ENCODE measurements at regions not wholly inside any gene's neighbourhood (a gene's known extent, or its start where the extent isn't known, plus 50 kb on each side); places are given as distances from the start of the nearest gene placed in this dataset.

DNA sequence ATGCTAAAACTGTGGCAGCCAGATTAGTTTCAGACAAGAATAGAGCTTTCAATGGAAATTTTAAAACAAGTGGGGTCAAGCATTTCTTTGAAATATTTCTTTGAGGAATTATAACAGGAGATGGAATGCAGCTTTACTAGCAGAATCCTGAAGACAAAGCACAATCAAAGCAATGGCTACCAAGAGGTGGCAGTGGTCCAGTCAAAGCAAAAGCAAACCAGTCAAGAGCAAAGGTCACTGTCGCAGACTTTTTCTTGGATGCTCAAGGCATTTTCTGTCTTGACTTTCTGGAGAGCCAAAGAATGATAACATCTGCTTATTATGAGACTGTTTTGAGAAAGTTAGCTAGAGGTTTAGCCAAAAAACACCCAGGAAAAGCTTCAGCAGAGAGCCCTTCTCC lies 351.2 kb upstream of the DLGAP1 start:
- TF ChIP-seq, protein P1, sequence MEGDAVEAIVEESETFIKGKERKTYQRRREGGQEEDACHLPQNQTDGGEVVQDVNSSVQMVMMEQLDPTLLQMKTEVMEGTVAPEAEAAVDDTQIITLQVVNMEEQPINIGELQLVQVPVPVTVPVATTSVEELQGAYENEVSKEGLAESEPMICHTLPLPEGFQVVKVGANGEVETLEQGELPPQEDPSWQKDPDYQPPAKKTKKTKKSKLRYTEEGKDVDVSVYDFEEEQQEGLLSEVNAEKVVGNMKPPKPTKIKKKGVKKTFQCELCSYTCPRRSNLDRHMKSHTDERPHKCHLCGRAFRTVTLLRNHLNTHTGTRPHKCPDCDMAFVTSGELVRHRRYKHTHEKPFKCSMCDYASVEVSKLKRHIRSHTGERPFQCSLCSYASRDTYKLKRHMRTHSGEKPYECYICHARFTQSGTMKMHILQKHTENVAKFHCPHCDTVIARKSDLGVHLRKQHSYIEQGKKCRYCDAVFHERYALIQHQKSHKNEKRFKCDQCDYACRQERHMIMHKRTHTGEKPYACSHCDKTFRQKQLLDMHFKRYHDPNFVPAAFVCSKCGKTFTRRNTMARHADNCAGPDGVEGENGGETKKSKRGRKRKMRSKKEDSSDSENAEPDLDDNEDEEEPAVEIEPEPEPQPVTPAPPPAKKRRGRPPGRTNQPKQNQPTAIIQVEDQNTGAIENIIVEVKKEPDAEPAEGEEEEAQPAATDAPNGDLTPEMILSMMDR (IDR thresholded peaks at IDR 0.05): no peak
- TF ChIP-seq, protein P2, sequence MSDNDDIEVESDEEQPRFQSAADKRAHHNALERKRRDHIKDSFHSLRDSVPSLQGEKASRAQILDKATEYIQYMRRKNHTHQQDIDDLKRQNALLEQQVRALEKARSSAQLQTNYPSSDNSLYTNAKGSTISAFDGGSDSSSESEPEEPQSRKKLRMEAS (IDR thresholded peaks at IDR 0.05): no peak
- TF ChIP-seq POLR2AphosphoS2 (conservative IDR thresholded peaks at IDR 0.05; ENCODE audit: low read length) (no peak), FOSB (CRISPR knock-in tag; IDR thresholded peaks at IDR 0.05) (no peak), RFX5 (IDR thresholded peaks at IDR 0.05) (no peak), TP53 (CRISPR knock-in tag; IDR thresholded peaks at IDR 0.05) (no peak), FOXS1 (CRISPR knock-in tag; IDR thresholded peaks at IDR 0.05) (no peak), CHD4 (IDR thresholded peaks at IDR 0.05; ENCODE audit: borderline replicate concordance) (no peak), EP300 (IDR thresholded peaks at IDR 0.05) (no peak)
- TF ChIP-seq, protein P3, sequence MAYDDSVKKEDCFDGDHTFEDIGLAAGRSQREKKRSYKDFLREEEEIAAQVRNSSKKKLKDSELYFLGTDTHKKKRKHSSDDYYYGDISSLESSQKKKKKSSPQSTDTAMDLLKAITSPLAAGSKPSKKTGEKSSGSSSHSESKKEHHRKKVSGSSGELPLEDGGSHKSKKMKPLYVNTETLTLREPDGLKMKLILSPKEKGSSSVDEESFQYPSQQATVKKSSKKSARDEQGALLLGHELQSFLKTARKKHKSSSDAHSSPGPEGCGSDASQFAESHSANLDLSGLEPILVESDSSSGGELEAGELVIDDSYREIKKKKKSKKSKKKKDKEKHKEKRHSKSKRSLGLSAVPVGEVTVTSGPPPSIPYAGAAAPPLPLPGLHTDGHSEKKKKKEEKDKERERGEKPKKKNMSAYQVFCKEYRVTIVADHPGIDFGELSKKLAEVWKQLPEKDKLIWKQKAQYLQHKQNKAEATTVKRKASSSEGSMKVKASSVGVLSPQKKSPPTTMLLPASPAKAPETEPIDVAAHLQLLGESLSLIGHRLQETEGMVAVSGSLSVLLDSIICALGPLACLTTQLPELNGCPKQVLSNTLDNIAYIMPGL (CRISPR knock-in tag; IDR thresholded peaks at IDR 0.05; ENCODE audit: borderline replicate concordance): no peak
- TF ChIP-seq, protein P4, sequence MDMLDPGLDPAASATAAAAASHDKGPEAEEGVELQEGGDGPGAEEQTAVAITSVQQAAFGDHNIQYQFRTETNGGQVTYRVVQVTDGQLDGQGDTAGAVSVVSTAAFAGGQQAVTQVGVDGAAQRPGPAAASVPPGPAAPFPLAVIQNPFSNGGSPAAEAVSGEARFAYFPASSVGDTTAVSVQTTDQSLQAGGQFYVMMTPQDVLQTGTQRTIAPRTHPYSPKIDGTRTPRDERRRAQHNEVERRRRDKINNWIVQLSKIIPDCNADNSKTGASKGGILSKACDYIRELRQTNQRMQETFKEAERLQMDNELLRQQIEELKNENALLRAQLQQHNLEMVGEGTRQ (IDR thresholded peaks at IDR 0.05): no peak
- TF ChIP-seq, protein P5, sequence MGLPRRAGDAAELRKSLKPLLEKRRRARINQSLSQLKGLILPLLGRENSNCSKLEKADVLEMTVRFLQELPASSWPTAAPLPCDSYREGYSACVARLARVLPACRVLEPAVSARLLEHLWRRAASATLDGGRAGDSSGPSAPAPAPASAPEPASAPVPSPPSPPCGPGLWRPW (IDR thresholded peaks at IDR 0.05): no peak

All from A549 (cell line).